Body of pancreas (tissue), 4 donors: ENCODE measurements at regions not wholly inside any gene's neighbourhood (a gene's known extent, or its start where the extent isn't known, plus 50 kb on each side); places are given as distances from the start of the nearest gene placed in this dataset.

Experiments
- POLR2A ChIP-seq, 3 donors: fragments of 450-650 bp; IDR thresholded peaks; one replicate each; pipeline ENCODE4 v1.6.1; 2016; ENCODE audit warnings: antibody characterized with exemption in 3 of 3, mild to moderate bottlenecking in 2 of 3
- TF ChIP-seq, protein P1 (sequence below), 7 experiments: fragments of 450-650 bp in 4 of 7; fragments of 200-600 bp in 3 of 7; sonication (generic) in 3 of 7; IDR thresholded peaks; one replicate each; pipeline ENCODE4 v1.5.1; 2016 to 2019; ENCODE audit warnings: antibody characterized with exemption in 7 of 7

DNA sequence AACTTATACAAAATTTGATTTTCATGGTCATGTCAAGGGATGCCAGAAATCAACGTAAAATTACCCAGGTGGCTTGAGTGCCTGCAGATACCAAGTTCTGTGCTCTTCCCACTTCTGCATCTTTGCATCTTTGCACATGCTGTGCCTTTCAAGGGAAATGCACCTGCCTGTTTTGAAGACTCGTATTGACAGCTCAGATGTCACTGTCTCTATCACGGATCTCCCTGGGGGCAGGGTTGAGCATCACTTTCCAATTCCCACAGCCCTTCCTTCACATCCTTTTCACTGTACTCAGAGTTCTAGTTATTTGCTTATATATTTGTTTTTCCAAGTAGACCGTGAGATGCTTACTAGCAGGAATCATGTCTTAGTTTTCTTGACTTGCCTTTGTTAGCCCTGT is 274.2 kb downstream of the CDH26 start:
- TF ChIP-seq, protein P1, sequence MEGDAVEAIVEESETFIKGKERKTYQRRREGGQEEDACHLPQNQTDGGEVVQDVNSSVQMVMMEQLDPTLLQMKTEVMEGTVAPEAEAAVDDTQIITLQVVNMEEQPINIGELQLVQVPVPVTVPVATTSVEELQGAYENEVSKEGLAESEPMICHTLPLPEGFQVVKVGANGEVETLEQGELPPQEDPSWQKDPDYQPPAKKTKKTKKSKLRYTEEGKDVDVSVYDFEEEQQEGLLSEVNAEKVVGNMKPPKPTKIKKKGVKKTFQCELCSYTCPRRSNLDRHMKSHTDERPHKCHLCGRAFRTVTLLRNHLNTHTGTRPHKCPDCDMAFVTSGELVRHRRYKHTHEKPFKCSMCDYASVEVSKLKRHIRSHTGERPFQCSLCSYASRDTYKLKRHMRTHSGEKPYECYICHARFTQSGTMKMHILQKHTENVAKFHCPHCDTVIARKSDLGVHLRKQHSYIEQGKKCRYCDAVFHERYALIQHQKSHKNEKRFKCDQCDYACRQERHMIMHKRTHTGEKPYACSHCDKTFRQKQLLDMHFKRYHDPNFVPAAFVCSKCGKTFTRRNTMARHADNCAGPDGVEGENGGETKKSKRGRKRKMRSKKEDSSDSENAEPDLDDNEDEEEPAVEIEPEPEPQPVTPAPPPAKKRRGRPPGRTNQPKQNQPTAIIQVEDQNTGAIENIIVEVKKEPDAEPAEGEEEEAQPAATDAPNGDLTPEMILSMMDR (IDR thresholded peaks at IDR 0.05), result no peak
- TF ChIP-seq POLR2A (IDR thresholded peaks at IDR 0.05), result no peak
